ENCODE measurements at regions not wholly inside any gene's neighbourhood (a gene's known extent, or its start where the extent isn't known, plus 50 kb on each side); places are given as distances from the start of the nearest gene placed in this dataset.

DNA sequence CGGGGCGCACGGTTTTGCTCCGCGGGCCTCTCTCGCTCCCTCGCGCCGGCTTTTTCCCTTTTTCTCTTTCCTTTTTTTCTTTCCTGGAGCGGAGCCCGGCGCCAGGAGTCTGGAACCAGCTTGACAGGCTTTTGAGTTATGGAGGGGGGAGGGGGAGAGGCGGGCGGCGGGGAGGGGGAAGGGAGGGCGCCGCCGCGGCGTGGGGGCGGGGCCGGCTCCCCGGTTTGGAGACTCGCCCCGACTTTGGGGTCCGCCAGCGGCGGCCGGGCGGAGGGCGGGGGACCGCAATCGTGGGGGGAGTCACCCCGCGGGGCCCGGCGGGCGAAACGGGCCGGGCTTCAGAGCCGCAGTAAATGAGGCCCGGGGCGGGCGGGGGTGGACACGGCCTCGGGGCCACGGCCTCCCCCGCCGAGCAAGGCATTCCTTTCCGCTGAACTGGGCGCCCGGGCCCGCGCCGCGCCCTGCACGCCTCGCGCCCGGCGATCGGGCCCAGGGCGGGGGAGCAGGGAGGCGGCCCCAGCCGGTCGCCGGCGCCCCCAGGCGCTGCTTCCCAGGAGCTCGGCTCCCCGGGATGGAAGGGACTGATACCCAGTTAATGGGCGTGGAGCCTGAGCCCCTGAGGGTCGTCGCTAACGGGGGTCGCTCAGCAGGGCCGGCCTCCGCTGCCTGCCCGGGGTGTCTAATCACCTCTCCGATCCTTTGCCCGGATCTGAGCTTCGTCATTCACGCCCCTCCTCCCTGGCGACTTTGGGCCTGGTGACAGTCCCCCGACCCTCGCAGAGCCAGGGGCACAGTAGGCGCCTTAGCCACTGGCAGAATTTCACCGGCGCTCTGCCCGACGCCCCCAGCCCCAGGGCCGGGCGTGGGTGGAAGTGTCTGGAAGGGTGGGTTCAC is 138.1 kb downstream of the C9orf50 start:
- WGBS, 2 donors: 1 to 2% methylated on average over 38 to 74 of the region's 93 CpGs

DNA sequence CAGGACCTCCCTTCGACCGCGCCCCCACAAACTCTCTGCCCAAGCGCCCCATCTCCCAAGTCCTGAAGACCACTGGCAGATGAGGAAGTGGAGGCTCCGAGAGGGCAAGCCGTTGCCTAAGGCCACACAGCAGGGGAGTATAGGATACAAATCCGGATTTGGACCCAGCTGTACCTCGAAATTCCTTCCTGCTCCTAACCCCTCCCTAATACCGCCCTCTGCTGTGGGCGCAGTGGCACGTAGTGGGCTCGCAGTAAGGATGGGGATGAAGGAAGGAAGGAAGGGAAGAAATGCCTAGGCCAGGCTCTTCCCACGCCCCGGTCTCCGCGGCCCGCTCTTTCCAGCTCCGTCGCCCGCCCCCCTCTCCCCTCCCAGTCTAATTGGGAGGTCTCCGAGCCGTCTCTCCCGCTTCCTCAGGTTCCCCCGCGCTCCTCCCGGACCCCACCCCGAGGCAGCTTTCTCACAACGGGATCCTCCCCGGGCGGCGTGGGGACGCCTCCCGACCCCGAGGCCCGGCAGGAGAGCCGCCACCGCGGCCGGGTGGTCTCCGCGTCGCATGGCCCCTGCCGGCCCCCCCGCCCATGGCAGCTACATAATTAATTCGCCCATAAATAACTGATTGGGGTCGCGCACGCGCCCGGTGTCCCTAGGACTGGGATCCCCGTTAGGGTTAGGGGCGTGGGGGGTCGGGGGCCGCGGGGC is 138.9 kb downstream of the C9orf50 start:
- Histone ChIP-seq H3K36me3 (no peaks in the 10 kb centered on the region), H3K27me3 (no peaks in the 10 kb centered on the region), H3K4me3 (peak overlapping the region; percentile 55 to 63 (median 59)), H3K9me3 (no peaks in the 10 kb centered on the region), H3K27ac (peak overlapping the region; percentile 94 to 100 (median 96)), H3K4me1 (peaks cover 0 to 93% (median 57%) of the 10 kb centered on the region in 4 donors)
- DNase-seq (ENCODE audit: low spot score in 2 of 2): no peak
- TF ChIP-seq POLR2A (IDR thresholded peaks at IDR 0.05) (no peak), EP300 (IDR thresholded peaks at IDR 0.05) (no peak)
- TF ChIP-seq, protein P1, sequence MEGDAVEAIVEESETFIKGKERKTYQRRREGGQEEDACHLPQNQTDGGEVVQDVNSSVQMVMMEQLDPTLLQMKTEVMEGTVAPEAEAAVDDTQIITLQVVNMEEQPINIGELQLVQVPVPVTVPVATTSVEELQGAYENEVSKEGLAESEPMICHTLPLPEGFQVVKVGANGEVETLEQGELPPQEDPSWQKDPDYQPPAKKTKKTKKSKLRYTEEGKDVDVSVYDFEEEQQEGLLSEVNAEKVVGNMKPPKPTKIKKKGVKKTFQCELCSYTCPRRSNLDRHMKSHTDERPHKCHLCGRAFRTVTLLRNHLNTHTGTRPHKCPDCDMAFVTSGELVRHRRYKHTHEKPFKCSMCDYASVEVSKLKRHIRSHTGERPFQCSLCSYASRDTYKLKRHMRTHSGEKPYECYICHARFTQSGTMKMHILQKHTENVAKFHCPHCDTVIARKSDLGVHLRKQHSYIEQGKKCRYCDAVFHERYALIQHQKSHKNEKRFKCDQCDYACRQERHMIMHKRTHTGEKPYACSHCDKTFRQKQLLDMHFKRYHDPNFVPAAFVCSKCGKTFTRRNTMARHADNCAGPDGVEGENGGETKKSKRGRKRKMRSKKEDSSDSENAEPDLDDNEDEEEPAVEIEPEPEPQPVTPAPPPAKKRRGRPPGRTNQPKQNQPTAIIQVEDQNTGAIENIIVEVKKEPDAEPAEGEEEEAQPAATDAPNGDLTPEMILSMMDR (IDR thresholded peaks at IDR 0.05): peak; percentile 11 to 43 (median 21)
- 9% methylated on average over 46 to 54 of the region's 55 CpGs for WGBS, 2 donors

More for the DNA sequence above, 138.1 kb downstream of the C9orf50 start:
- peak; percentile 12 to 15 for TF ChIP-seq POLR2A (IDR thresholded peaks at IDR 0.05)
- peak in 1 of 2 donors; percentile 40 for TF ChIP-seq EP300 (IDR thresholded peaks at IDR 0.05)
- TF ChIP-seq, protein P1 (IDR thresholded peaks at IDR 0.05): peak in 2 of 5 experiments; percentile 7 to 12
- Histone ChIP-seq H3K27ac (peak overlapping the region; percentile 94 to 100 (median 96)), H3K9me3 (no peaks in the 10 kb centered on the region), H3K4me3 (peak overlapping the region; percentile 55 to 63 (median 59)), H3K36me3 (no peaks in the 10 kb centered on the region), H3K4me1 (peaks cover 0 to 94% (median 66%) of the 10 kb centered on the region in 4 donors), H3K27me3 (no peaks in the 10 kb centered on the region)
- DNase-seq (ENCODE audit: low spot score in 2 of 2): peak; percentile 89 to 95

DNA sequence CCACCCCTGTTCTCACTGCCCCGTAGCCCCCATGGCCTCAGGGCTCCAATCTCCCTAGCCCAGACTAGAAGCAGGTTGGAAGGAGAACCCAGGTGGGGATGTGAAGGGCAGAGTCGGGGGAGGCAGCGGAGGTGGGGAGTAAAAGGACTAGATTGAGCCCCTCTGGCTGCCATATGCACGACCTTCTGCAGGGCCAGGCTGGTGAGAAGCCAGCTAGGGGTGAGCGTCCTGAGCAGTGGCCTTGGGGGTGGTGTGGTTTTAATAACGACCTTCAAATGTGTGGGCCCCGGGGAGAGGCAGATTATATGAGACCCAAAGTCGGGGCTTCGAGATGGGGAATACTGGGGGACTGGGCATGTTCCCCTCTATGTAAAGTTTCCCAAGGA is 139.5 kb downstream of the C9orf50 start:
- TF ChIP-seq EP300 (IDR thresholded peaks at IDR 0.05): no peak
- TF ChIP-seq, protein P1 (IDR thresholded peaks at IDR 0.05): no peak
- TF ChIP-seq POLR2A (IDR thresholded peaks at IDR 0.05): no peak
- no peaks in the 10 kb centered on the region for H3K36me3 ChIP-seq
- DNase-seq (ENCODE audit: low spot score in 2 of 2): no peak
- H3K4me1 ChIP-seq: peaks cover 0 to 93% (median 54%) of the 10 kb centered on the region in 4 donors
- H3K4me3 ChIP-seq: peak overlapping the region in 2 of 4 donors; percentile 61 to 63
- WGBS, 2 donors: 57 to 64% methylated on average over 9 of the region's 9 CpGs
- no peaks in the 10 kb centered on the region for H3K27me3 ChIP-seq
- H3K9me3 ChIP-seq: no peaks in the 10 kb centered on the region
- peak overlapping the region; percentile 94 to 100 (median 96) for H3K27ac ChIP-seq

DNA sequence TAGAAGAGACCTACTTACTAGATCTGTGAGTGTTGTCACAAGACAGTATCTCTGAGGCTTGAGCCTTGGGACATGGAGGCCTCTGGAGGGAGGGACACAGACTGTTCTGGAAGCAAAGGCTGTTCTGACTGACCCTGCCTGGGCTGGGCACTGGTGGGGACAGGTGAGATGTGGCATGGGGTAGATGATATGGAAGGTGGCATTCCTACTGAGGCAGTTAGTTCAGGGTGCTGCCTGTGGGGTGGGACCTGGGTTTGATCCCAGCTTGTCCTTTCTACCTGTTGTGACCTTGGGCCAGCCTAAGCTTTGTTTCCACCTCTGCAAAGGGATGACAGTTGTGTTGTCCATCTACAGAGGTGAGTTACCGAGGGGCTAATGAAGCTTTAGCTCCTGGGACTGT is 140.2 kb downstream of the C9orf50 start:
- no peak for DNase-seq (ENCODE audit: low spot score in 2 of 2)
- Histone ChIP-seq H3K27me3 (no peaks in the 10 kb centered on the region), H3K4me3 (no peak overlapping the region), H3K4me1 (peaks cover 0 to 89% (median 52%) of the 10 kb centered on the region in 4 donors), H3K27ac (peak overlapping the region; percentile 46 to 100 (median 95)), H3K36me3 (no peaks in the 10 kb centered on the region), H3K9me3 (no peaks in the 10 kb centered on the region)
- TF ChIP-seq, protein P1 (IDR thresholded peaks at IDR 0.05): no peak
- TF ChIP-seq POLR2A (IDR thresholded peaks at IDR 0.05) (no peak), EP300 (IDR thresholded peaks at IDR 0.05) (no peak)
- 87 to 100% methylated on average over 1 of the region's 1 CpG for WGBS, 2 donors
